Activated T-helper 1 cell treated with anti-CD3 and anti-CD28 coated beads, Interleukin-2, amount 50 U/mL, for 16 hours (primary cell): ENCODE measurements at regions not wholly inside any gene's neighbourhood (a gene's known extent, or its start where the extent isn't known, plus 50 kb on each side); places are given as distances from the start of the nearest gene placed in this dataset.

Source experiments
- DNase-seq, 2 donors: peaks; one replicate each; pipeline ENCODE4 v3.0.0-alpha.2; 2020; ENCODE audit warnings: low read depth in 1 of 2, low spot score in 1 of 2

DNA sequence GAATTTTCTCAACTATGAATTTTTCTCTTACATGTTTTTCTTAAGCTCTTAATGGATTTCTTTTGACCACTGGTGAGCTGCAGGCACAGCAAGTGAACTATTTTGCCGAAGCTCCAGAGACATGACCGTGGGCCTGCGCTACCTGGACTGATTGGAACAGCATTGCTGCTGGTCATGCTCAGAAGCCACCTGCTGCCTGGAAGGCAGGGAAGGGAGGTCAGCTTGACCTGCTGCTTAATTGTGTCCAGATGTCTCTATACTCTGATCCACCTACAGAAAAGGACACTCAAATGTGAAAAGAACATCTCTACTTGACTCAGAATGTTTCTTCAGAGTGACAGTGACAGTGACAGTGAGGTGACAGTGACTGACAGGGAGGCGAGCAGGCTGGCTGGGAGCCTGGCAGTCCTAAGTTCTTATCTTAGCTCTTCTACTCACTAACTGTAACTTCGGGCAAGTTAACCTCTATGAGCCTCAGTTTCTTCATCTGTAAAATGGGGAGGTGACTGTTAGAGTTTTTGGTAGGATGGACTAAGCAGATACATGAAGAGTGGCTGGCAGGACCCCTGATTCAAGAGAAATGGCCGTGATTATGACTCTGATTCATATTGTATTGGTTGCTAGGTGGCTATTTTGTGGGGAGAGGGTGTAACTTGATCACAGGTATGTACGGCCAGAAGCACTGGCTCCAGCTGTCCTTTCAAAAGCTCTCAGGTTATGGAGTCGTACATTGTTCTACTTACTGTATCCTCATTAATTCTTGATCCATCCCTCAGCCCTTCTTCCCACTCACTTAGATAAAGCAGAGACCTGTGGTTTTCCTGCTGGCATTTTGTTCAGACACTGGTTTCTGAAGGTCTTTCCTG is 54.8 kb upstream of the DLG1 start:
- DNase-seq, result no peak

DNA sequence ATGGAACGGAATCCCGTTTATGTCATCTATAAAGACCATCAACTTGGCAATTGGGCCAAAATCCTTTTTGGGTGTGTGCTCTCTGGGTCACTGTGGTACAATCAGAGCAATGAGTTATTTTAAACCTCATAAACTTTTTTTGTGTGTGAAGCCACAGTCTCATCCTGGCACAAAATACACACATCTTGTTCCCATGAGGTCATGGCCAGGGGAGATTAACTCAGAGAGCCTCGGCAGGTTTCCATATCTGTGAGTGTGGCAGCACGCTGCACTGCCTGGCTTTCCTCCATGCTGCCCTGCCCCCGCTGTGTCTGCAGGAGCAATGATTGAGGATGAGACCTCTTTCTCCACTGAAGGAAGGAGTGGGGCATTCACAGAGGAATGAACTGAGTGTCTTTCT is 54.0 kb upstream of the DLG1 start:
- no peak for DNase-seq

DNA sequence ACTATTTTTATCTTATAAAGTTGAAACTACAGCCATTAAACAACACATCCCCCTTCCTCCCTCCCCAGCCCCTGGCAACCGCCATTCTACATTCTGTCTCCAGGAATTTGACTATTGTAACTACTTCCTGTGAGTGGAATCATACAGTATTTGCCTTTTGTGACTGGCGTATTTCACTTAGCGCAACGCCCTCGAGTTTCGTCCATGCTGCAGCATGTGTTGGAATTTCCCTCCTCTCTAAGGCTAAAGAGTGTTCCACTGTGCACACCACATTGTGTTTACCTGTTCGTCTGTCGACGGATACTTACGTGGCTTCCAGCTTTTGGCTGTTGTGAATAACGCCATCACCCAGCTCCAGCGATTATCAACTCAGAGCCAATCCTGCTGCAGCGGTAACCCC is 52.0 kb upstream of the DLG1 start:
- no peak for DNase-seq

DNA sequence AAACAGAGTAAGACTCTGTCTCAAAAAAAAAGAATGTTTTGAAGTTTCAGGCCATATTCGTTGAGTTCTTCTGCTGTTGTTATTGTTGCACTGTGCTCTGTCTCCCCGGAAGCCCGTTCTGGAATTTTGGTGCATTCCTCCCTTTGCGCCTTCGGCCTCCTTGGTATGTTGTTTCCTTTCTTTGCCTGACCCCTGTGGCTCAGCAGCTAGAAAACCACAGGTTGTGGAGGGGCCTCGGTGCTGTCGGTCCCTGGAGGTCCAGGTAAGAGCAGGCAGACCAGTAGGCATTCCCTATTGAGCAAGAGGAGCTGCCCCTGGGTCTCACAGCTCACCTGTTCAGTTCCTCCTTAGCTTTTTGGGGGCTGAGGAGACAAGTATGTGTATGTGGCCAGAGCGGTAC is 51.0 kb upstream of the DLG1 start:
- no peak for DNase-seq
